CD4-positive, alpha-beta T cell (primary cell): ENCODE measurements at regions not wholly inside any gene's neighbourhood (a gene's known extent, or its start where the extent isn't known, plus 50 kb on each side); places are given as distances from the start of the nearest gene placed in this dataset.

Source experiments
- ATAC-seq: fragments of 200-7000 bp; cut with Tn5 transposase; one replicate; pipeline ENCODE4 v1.10.0; 2022; ENCODE audit warnings: mild to moderate bottlenecking; ENCODE audit not compliant: poor library complexity
- CTCF ChIA-PET: fragments of 350-600 bp; sonication (Branson Sonifier 250); formaldehyde crosslinking; loops from one replicate; lab custom pipeline; 2021; ENCODE audit warnings: antibody characterized with exemption, inconsistent platforms; lab: Charles Lee
- POLR2A ChIA-PET: fragments of 350-600 bp; sonication (Branson Sonifier 250); formaldehyde crosslinking; loops from one replicate; lab custom pipeline; 2021; ENCODE audit warnings: antibody characterized with exemption, inconsistent platforms; lab: Charles Lee
- DNase-seq, 14 experiments: peaks; one replicate each; pipeline ENCODE4 v3.0.0-alpha.2; 2013 to 2020; ENCODE audit warnings: mixed read lengths in 2 of 14
- H3K27ac ChIP-seq, 2 donors: one replicate each; pipeline versions ENCODE4 v1.5.1 to v1.7.0; 2013; ENCODE audit warnings: low read length in 2 of 2, low read depth in 1 of 2, mild to moderate bottlenecking in 1 of 2
- H3K27me3 ChIP-seq, 2 experiments: 1 replicate in 1 of 2; 2 replicates in 1 of 2; pipeline versions ENCODE4 v1.6.1 to v1.7.0; 2013; ENCODE audit warnings: low read length in 2 of 2, control low read depth in 1 of 2, mild to moderate bottlenecking in 1 of 2, moderate library complexity in 1 of 2; ENCODE audit not compliant: insufficient read depth in 2 of 2, control insufficient read depth in 1 of 2
- H3K36me3 ChIP-seq: one replicate; pipeline ENCODE4 v1.6.1; 2013; ENCODE audit warnings: low read length, control low read depth; ENCODE audit not compliant: insufficient read depth
- H3K4me1 ChIP-seq: one replicate; pipeline ENCODE4 v1.6.1; 2013; ENCODE audit warnings: low read length, control low read depth; ENCODE audit not compliant: insufficient read depth
- H3K4me3 ChIP-seq: one replicate; pipeline ENCODE4 v1.5.1; 2013; ENCODE audit warnings: mild to moderate bottlenecking, low read length, moderate library complexity
- H3K9me3 ChIP-seq, 2 experiments: 1 replicate in 1 of 2; 2 replicates in 1 of 2; pipeline versions ENCODE4 v1.6.1 to v1.7.0; 2013; ENCODE audit warnings: low read length in 2 of 2, mild to moderate bottlenecking in 2 of 2, control low read depth in 1 of 2, moderate library complexity in 1 of 2; ENCODE audit not compliant: control insufficient read depth in 1 of 2, insufficient read depth in 1 of 2
- H3K27ac Mint-ChIP-seq: one replicate; pipeline ENCODE4 v1.8.0; 2020; ENCODE audit warnings: mixed read lengths
- H3K27me3 Mint-ChIP-seq: one replicate; pipeline ENCODE4 v1.8.0; 2021; ENCODE audit warnings: mixed read lengths
- H3K36me3 Mint-ChIP-seq: one replicate; pipeline ENCODE4 v1.8.0; 2021; ENCODE audit warnings: low read depth, mixed read lengths
- H3K4me1 Mint-ChIP-seq: one replicate; pipeline ENCODE4 v1.8.0; 2021; ENCODE audit warnings: low read depth, mixed read lengths
- H3K4me3 Mint-ChIP-seq: one replicate; pipeline ENCODE4 v1.8.0; 2020; ENCODE audit warnings: mild to moderate bottlenecking, mixed read lengths
- H3K9me3 Mint-ChIP-seq: one replicate; pipeline ENCODE4 v1.8.0; 2020; ENCODE audit warnings: mixed read lengths
- intact Hi-C, 2 experiments: fragments of 100-400 bp; cut with DNase I in 1 of 2; cut with micrococcal nuclease in 1 of 2; formaldehyde crosslinking; loops; one replicate each; pipeline versions ENCODE4 v1.15.1 to v1.9.0; 2023 to 2025; cut with DNase I, micrococcal nuclease
- TF ChIP-seq, protein P1 (sequence below): fragments of 200-600 bp; IDR thresholded peaks from one replicate; pipeline ENCODE4 v1.8.0; 2022; ENCODE audit warnings: antibody characterized with exemption, mild to moderate bottlenecking

DNA sequence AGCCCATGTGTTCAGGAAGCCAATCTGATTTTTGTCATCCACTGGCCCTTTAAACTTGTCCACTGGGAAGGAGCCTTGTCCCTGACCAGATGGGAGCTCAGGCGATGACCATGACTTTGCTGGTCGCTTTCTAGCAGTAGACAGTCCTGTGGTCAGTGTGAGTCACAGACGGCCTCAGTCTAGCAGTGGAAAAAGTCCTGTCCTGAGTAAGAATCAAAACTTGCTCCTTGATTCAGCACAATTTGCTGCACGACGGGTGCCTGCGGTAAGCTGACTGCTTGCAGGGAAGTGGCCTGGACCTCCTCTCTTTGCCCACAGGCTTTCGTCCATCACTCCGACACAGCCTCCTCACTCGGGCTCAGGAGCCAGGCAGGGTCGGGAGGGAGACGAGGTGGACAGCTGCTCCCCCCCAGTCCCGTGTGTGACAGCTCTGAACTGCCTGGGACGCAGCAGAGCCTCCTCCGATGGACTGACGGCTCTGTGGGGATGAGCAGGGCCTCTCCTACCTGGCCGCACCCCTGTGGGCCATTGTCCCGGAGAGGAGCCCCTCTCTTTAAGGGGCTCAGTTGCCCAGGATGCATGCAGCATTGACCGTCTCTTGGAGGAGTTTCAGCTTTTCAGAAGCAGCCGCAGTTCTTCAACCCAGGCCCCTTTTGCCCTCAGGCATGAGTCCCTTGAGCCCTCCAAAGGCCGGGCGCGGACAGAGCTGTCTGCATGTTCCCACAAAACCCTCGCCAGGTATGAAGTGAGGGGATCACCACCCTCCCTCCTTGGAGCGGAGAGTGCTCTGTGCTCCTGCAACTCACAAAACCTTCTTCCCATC is 209.2 kb downstream of the ANKRD60 start:
- ChIA-PET POLR2A (no interaction called here), CTCF (no interaction called here)
- ATAC-seq: no peak
- Mint-ChIP-seq H3K4me1 (peaks cover 13% of the 10 kb centered on the region), H3K36me3 (no peaks in the 10 kb centered on the region), H3K4me3 (no peak overlapping the region), H3K27ac (no peak overlapping the region), H3K27me3 (peaks cover 10% of the 10 kb centered on the region), H3K9me3 (no peaks in the 10 kb centered on the region)
- Histone ChIP-seq H3K27me3 (peaks cover 7 to 14% of the 10 kb centered on the region in 2 experiments), H3K4me3 (no peak overlapping the region), H3K9me3 (peaks cover 0 to 5% of the 10 kb centered on the region in 2 experiments), H3K36me3 (no peaks in the 10 kb centered on the region), H3K27ac (no peak overlapping the region), H3K4me1 (peaks cover 9% of the 10 kb centered on the region)
- no peak for DNase-seq
- intact Hi-C loops: no loop called here
- TF ChIP-seq, protein P1, sequence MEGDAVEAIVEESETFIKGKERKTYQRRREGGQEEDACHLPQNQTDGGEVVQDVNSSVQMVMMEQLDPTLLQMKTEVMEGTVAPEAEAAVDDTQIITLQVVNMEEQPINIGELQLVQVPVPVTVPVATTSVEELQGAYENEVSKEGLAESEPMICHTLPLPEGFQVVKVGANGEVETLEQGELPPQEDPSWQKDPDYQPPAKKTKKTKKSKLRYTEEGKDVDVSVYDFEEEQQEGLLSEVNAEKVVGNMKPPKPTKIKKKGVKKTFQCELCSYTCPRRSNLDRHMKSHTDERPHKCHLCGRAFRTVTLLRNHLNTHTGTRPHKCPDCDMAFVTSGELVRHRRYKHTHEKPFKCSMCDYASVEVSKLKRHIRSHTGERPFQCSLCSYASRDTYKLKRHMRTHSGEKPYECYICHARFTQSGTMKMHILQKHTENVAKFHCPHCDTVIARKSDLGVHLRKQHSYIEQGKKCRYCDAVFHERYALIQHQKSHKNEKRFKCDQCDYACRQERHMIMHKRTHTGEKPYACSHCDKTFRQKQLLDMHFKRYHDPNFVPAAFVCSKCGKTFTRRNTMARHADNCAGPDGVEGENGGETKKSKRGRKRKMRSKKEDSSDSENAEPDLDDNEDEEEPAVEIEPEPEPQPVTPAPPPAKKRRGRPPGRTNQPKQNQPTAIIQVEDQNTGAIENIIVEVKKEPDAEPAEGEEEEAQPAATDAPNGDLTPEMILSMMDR: no peak

DNA sequence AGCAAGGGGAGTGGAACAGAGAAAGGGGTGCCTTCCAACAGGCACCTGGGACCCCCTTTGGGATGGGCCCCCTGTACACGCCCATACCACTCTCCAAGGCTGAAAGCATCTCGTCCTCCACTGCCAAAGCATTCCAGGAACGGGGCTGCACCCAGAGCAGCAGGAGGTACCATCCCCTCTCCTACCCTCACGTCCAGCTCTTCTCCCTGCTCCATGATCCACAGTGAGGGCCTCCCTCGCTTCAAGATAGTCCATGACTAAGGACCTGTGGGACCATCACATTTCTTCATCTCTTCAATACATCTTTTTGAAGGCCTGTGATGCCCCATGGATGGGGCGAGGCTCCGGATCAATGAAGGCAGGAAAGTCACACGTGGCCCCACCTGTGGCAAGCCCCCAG is 209.9 kb downstream of the ANKRD60 start:
- Histone ChIP-seq H3K27ac (no peak overlapping the region), H3K4me1 (peaks cover 10% of the 10 kb centered on the region), H3K9me3 (peaks cover 0 to 4% of the 10 kb centered on the region in 2 experiments), H3K4me3 (no peak overlapping the region), H3K36me3 (no peaks in the 10 kb centered on the region), H3K27me3 (peaks cover 7 to 14% of the 10 kb centered on the region in 2 experiments)
- Mint-ChIP-seq H3K9me3 (no peaks in the 10 kb centered on the region), H3K4me3 (no peak overlapping the region), H3K27ac (no peak overlapping the region), H3K27me3 (peaks cover 10% of the 10 kb centered on the region), H3K36me3 (no peaks in the 10 kb centered on the region), H3K4me1 (peaks cover 16% of the 10 kb centered on the region)
- no peak for DNase-seq
- intact Hi-C loops: no loop called here
- TF ChIP-seq, protein P1: no peak
- no peak for ATAC-seq
- POLR2A ChIA-PET: no interaction called here
- CTCF ChIA-PET: no interaction called here

DNA sequence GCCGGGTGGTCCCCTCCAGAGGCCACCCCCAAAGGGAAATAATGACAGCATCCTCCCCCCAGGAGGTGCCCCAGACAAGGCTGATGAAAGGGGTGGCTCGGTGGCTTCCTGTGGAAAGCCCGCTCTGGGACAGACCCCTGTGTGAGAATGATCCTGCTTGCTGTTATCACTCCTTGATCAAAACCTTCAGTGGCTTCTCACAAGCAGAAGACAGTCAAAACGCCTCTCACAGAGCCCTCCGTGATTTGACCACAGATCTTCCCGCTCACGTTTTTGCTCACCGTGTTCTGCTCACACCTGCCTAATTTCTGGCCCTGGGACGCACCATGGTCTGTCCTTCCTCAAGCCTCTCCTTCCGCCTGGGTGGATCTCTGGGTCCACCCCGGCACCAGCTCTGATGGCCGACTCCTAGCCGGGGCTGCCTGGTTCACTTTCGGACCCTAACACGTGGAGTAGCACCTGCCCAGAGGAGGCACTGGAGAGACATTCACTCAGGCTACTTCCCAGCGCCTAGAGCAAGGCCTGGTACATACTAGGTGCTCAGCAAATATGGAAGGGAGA is 210.4 kb downstream of the ANKRD60 start:
- Mint-ChIP-seq H3K4me3 (no peak overlapping the region), H3K27me3 (peaks cover 10% of the 10 kb centered on the region), H3K4me1 (peaks cover 16% of the 10 kb centered on the region), H3K27ac (no peak overlapping the region), H3K36me3 (no peaks in the 10 kb centered on the region), H3K9me3 (no peaks in the 10 kb centered on the region)
- no peak overlapping the region for H3K27ac ChIP-seq
- ATAC-seq: no peak
- intact Hi-C loops: no loop called here
- TF ChIP-seq, protein P1: no peak
- peaks cover 10% of the 10 kb centered on the region for H3K4me1 ChIP-seq
- no peak for DNase-seq
- no peak overlapping the region for H3K4me3 ChIP-seq
- H3K27me3 ChIP-seq: peaks cover 7 to 14% of the 10 kb centered on the region in 2 experiments
- CTCF ChIA-PET: no interaction called here
- no peaks in the 10 kb centered on the region for H3K9me3 ChIP-seq
- H3K36me3 ChIP-seq: no peaks in the 10 kb centered on the region
- POLR2A ChIA-PET: no interaction called here
